ENCODE measurements at regions not wholly inside any gene's neighbourhood (a gene's known extent, or its start where the extent isn't known, plus 50 kb on each side); places are given as distances from the start of the nearest gene placed in this dataset.

DNA sequence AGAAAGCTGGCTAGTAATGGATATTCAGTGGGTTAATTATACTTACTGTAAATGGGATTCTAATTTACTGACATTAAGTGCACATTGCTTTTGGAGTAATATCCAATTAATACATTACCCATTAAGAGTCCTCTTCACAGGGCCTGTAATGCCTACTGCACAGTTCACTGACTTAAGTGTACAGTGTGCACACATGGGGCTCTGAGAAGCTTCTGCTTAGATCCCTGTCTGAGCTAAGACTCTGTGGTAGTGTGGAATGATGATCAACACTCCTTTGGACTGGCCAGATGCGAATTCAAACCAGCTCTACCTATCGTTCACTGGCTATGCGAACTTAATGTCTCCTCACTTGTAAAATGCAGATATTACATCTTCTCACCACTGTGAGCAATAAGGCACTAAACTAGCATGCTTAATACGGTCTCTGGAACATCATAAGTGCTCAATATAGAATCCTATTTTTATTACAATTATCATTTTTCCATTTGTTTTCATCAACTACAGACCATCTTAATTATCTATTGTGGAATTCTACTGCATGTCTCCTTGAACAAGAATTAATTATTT, 53.8 kb upstream of the SEC61G start:
- H4K20me1 ChIP-seq (ENCODE audit: insufficient read depth, low read length) = no peaks in the 10 kb centered on the region
- H3K9me2 ChIP-seq (ENCODE audit: low read depth, low read length) = no peaks in the 10 kb centered on the region
- no peak overlapping the region for H3K4me3 ChIP-seq (ENCODE audit: low read depth, low read length, poor library complexity, severe bottlenecking)
- no peak overlapping the region for H3K27ac ChIP-seq (ENCODE audit: low read depth, low read length, poor library complexity, severe bottlenecking)
- no peaks in the 10 kb centered on the region for H3K79me2 ChIP-seq (ENCODE audit: insufficient read depth, low read length)
- H3K27me3 ChIP-seq (ENCODE audit: insufficient read depth, low read length) = no peaks in the 10 kb centered on the region
- H3K4me1 ChIP-seq (ENCODE audit: insufficient read depth, low read length, severe bottlenecking) = no peaks in the 10 kb centered on the region
- TF ChIP-seq, protein P1, sequence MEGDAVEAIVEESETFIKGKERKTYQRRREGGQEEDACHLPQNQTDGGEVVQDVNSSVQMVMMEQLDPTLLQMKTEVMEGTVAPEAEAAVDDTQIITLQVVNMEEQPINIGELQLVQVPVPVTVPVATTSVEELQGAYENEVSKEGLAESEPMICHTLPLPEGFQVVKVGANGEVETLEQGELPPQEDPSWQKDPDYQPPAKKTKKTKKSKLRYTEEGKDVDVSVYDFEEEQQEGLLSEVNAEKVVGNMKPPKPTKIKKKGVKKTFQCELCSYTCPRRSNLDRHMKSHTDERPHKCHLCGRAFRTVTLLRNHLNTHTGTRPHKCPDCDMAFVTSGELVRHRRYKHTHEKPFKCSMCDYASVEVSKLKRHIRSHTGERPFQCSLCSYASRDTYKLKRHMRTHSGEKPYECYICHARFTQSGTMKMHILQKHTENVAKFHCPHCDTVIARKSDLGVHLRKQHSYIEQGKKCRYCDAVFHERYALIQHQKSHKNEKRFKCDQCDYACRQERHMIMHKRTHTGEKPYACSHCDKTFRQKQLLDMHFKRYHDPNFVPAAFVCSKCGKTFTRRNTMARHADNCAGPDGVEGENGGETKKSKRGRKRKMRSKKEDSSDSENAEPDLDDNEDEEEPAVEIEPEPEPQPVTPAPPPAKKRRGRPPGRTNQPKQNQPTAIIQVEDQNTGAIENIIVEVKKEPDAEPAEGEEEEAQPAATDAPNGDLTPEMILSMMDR (IDR thresholded peaks at IDR 0.05; ENCODE audit: low read length) = no peak
- no peak for TF ChIP-seq EZH2 (IDR thresholded peaks at IDR 0.05; ENCODE audit: borderline replicate concordance, low read length)
- H3K4me2 ChIP-seq (ENCODE audit: low read length) = no peak overlapping the region
- H2AFZ ChIP-seq (ENCODE audit: low read length) = no peak overlapping the region
- H3K9ac ChIP-seq (ENCODE audit: low read length) = no peak overlapping the region
- H3K36me3 ChIP-seq (ENCODE audit: insufficient read depth, low read length) = no peaks in the 10 kb centered on the region
- H3F3A ChIP-seq (ENCODE audit: insufficient read depth, low read length) = no peaks in the 10 kb centered on the region
- H3K9me3 ChIP-seq (ENCODE audit: low read length) = no peaks in the 10 kb centered on the region

DNA sequence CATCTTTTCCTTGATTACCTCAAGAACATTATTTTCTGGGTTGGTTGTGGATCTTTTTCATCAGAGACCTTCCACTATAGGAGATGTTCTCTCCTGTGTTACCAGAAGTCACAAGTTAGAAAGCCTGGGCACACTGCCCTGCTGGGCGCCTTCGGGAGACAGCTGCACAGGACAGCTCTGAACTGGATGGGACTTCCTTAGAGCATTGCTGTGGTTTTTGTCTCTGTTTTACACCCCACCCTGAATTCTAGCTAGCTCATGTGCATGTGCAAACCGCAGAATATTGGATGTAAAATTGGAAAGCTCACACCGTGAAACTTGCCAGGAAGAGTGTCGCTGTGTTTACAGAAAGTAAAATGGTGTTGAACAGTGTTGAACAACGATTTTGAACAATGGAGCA, 54.4 kb upstream of the SEC61G start:
- Histone ChIP-seq H3K4me2 (ENCODE audit: low read length) (no peak overlapping the region), H3K4me1 (ENCODE audit: insufficient read depth, low read length, severe bottlenecking) (no peaks in the 10 kb centered on the region), H3K9me3 (ENCODE audit: low read length) (no peaks in the 10 kb centered on the region), H3K9ac (ENCODE audit: low read length) (no peak overlapping the region), H3K27ac (ENCODE audit: low read depth, low read length, poor library complexity, severe bottlenecking) (no peak overlapping the region), H3K27me3 (ENCODE audit: insufficient read depth, low read length) (no peaks in the 10 kb centered on the region), H4K20me1 (ENCODE audit: insufficient read depth, low read length) (no peaks in the 10 kb centered on the region), H2AFZ (ENCODE audit: low read length) (no peak overlapping the region), H3F3A (ENCODE audit: insufficient read depth, low read length) (no peaks in the 10 kb centered on the region), H3K9me2 (ENCODE audit: low read depth, low read length) (no peaks in the 10 kb centered on the region), H3K79me2 (ENCODE audit: insufficient read depth, low read length) (no peaks in the 10 kb centered on the region), H3K36me3 (ENCODE audit: insufficient read depth, low read length) (no peaks in the 10 kb centered on the region), H3K4me3 (ENCODE audit: low read depth, low read length, poor library complexity, severe bottlenecking) (no peak overlapping the region)
- TF ChIP-seq, protein P1 (IDR thresholded peaks at IDR 0.05; ENCODE audit: low read length) = no peak
- TF ChIP-seq EZH2 (IDR thresholded peaks at IDR 0.05; ENCODE audit: borderline replicate concordance, low read length) = no peak

DNA sequence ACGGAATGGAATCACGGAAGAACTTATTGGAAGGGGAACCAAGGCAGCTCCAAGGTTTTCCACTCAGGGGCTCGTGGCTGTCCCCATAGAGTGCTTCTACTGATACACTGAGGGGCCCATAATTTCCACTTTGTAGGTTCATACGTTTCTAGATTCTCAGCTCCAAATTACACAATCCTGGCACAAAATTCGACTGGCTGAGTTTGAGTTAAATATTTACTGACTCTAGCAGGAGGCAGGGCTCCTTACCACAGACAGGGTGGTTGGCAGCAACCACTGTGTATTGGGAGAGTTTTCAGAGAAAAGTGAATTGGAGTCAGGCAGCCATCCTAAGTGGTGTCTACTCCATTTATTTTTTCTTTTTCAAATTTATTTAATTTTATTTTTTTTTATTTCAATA, 55.4 kb upstream of the SEC61G start:
- Histone ChIP-seq H4K20me1 (ENCODE audit: insufficient read depth, low read length) (no peaks in the 10 kb centered on the region), H3K27ac (ENCODE audit: low read depth, low read length, poor library complexity, severe bottlenecking) (no peak overlapping the region), H3F3A (ENCODE audit: insufficient read depth, low read length) (no peaks in the 10 kb centered on the region), H3K9me3 (ENCODE audit: low read length) (no peaks in the 10 kb centered on the region), H3K4me2 (ENCODE audit: low read length) (no peak overlapping the region), H3K36me3 (ENCODE audit: insufficient read depth, low read length) (no peaks in the 10 kb centered on the region), H3K9ac (ENCODE audit: low read length) (no peak overlapping the region), H3K79me2 (ENCODE audit: insufficient read depth, low read length) (no peaks in the 10 kb centered on the region), H2AFZ (ENCODE audit: low read length) (no peak overlapping the region), H3K9me2 (ENCODE audit: low read depth, low read length) (no peaks in the 10 kb centered on the region), H3K4me3 (ENCODE audit: low read depth, low read length, poor library complexity, severe bottlenecking) (no peak overlapping the region), H3K27me3 (ENCODE audit: insufficient read depth, low read length) (no peaks in the 10 kb centered on the region), H3K4me1 (ENCODE audit: insufficient read depth, low read length, severe bottlenecking) (no peaks in the 10 kb centered on the region)
- TF ChIP-seq, protein P1 (IDR thresholded peaks at IDR 0.05; ENCODE audit: low read length) = no peak
- no peak for TF ChIP-seq EZH2 (IDR thresholded peaks at IDR 0.05; ENCODE audit: borderline replicate concordance, low read length)

All from OCI-LY1 (cell line).